Choroid plexus epithelial cell (primary cell): ENCODE measurements at regions not wholly inside any gene's neighbourhood (a gene's known extent, or its start where the extent isn't known, plus 50 kb on each side); places are given as distances from the start of the nearest gene placed in this dataset.

Experiments
- DNase-seq: peaks from one replicate; pipeline ENCODE4 v3.0.0-alpha.2; 2010; ENCODE audit warnings: low read depth
- H3K4me3 ChIP-seq: 2 replicates; pipeline ENCODE4 v1.5.1; 2011; ENCODE audit warnings: low read depth, mild to moderate bottlenecking, control low read depth, low read length, moderate library complexity
- CTCF ChIP-seq: conservative IDR thresholded peaks from 2 replicates; pipeline ENCODE4 v1.5.1; 2011; ENCODE audit warnings: low read depth, mild to moderate bottlenecking, control low read depth, inconsistent platforms, low read length, moderate library complexity

- H3K4me3 ChIP-seq = no peak overlapping the region
- no peak for TF ChIP-seq CTCF
- DNase-seq = peak; percentile 0
These were observed 115.3 kb upstream of the ARX start for GRCh38 chrX:25131055-25131454.

GRCh38 chrX:25130619-25131018, 114.9 kb upstream of the ARX start:
- TF ChIP-seq CTCF = no peak
- DNase-seq = no peak
- H3K4me3 ChIP-seq = no peak overlapping the region

GRCh38 chrX:25125483-25125882, 109.7 kb upstream of the ARX start:
- no peak for TF ChIP-seq CTCF
- no peak overlapping the region for H3K4me3 ChIP-seq
- DNase-seq = no peak

GRCh38 chrX:25124391-25124790, 108.6 kb upstream of the ARX start:
- H3K4me3 ChIP-seq = no peak overlapping the region
- no peak for TF ChIP-seq CTCF
- DNase-seq = no peak

GRCh38 chrX:25112156-25112555, 96.4 kb upstream of the ARX start:
- TF ChIP-seq CTCF = no peak
- DNase-seq = no peak

GRCh38 chrX:25108481-25108880, 92.7 kb upstream of the ARX start:
- TF ChIP-seq CTCF = no peak
- H3K4me3 ChIP-seq = no peak overlapping the region
- DNase-seq = no peak

More at GRCh38 chrX:25112156-25112555, 96.4 kb upstream of the ARX start:
- no peak overlapping the region for H3K4me3 ChIP-seq

GRCh38 chrX:25105221-25105620, 89.5 kb upstream of the ARX start:
- TF ChIP-seq CTCF = no peak
- DNase-seq = no peak
- H3K4me3 ChIP-seq = no peak overlapping the region
